ENCODE measurements at regions not wholly inside any gene's neighbourhood (a gene's known extent, or its start where the extent isn't known, plus 50 kb on each side); places are given as distances from the start of the nearest gene placed in this dataset.

DNA sequence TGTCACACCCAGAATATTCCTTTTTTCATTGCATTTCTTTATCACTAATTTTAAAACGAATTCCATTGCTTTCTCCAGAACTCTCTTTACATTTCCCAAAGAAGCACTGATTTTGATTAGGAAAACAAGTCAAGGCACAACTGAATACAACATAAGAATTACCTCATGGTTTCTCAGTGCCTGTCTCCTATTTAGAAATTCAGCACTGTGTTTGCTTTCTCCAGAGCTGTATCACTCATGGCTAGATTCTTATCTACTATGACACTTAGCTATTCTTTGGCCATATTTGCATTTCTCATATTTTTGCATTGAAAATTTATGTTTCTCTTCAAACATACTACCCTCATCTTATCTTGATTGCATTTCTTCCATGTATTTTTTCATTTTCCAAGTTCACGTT, 1402.0 kb downstream of the MRPL39 start:
- no peak for DNase-seq (ENCODE audit: low spot score)
- no peak for TF ChIP-seq YY1 (IDR thresholded peaks at IDR 0.05)
- no peak for TF ChIP-seq GABPA (IDR thresholded peaks at IDR 0.05 in 1 of 2, conservative IDR thresholded peaks at IDR 0.05 in 1 of 2)
- TF ChIP-seq JUND (IDR thresholded peaks at IDR 0.05): no peak
- TF ChIP-seq, protein P1, sequence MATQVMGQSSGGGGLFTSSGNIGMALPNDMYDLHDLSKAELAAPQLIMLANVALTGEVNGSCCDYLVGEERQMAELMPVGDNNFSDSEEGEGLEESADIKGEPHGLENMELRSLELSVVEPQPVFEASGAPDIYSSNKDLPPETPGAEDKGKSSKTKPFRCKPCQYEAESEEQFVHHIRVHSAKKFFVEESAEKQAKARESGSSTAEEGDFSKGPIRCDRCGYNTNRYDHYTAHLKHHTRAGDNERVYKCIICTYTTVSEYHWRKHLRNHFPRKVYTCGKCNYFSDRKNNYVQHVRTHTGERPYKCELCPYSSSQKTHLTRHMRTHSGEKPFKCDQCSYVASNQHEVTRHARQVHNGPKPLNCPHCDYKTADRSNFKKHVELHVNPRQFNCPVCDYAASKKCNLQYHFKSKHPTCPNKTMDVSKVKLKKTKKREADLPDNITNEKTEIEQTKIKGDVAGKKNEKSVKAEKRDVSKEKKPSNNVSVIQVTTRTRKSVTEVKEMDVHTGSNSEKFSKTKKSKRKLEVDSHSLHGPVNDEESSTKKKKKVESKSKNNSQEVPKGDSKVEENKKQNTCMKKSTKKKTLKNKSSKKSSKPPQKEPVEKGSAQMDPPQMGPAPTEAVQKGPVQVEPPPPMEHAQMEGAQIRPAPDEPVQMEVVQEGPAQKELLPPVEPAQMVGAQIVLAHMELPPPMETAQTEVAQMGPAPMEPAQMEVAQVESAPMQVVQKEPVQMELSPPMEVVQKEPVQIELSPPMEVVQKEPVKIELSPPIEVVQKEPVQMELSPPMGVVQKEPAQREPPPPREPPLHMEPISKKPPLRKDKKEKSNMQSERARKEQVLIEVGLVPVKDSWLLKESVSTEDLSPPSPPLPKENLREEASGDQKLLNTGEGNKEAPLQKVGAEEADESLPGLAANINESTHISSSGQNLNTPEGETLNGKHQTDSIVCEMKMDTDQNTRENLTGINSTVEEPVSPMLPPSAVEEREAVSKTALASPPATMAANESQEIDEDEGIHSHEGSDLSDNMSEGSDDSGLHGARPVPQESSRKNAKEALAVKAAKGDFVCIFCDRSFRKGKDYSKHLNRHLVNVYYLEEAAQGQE (IDR thresholded peaks at IDR 0.05): no peak
- TF ChIP-seq NR2F2 (IDR thresholded peaks at IDR 0.05): no peak
- TF ChIP-seq, protein P2, sequence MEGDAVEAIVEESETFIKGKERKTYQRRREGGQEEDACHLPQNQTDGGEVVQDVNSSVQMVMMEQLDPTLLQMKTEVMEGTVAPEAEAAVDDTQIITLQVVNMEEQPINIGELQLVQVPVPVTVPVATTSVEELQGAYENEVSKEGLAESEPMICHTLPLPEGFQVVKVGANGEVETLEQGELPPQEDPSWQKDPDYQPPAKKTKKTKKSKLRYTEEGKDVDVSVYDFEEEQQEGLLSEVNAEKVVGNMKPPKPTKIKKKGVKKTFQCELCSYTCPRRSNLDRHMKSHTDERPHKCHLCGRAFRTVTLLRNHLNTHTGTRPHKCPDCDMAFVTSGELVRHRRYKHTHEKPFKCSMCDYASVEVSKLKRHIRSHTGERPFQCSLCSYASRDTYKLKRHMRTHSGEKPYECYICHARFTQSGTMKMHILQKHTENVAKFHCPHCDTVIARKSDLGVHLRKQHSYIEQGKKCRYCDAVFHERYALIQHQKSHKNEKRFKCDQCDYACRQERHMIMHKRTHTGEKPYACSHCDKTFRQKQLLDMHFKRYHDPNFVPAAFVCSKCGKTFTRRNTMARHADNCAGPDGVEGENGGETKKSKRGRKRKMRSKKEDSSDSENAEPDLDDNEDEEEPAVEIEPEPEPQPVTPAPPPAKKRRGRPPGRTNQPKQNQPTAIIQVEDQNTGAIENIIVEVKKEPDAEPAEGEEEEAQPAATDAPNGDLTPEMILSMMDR (IDR thresholded peaks at IDR 0.05; ENCODE audit: low read depth, low read length, missing input control): no peak
- no peak for TF ChIP-seq TAF1 (conservative IDR thresholded peaks at IDR 0.05)
- no peak for TF ChIP-seq RAD21 (IDR thresholded peaks at IDR 0.05)
- no peak for TF ChIP-seq HNF4A (conservative IDR thresholded peaks at IDR 0.05)
- WGBS: 51% methylated on average over 2 of the region's 2 CpGs
- peaks cover 0 to 3% (median 0%) of the 10 kb centered on the region in 4 donors for H3K9me3 ChIP-seq (ENCODE audit: control insufficient read depth in 4 of 4, low read length in 3 of 4)
- H3K4me1 ChIP-seq (ENCODE audit: control insufficient read depth in 4 of 4, insufficient read depth in 4 of 4, low read length in 3 of 4): no peaks in the 10 kb centered on the region
- no peak overlapping the region for H3K27ac ChIP-seq (ENCODE audit: low read depth in 1 of 2, low read length in 2 of 2)
- no peak overlapping the region for H3K9ac ChIP-seq (ENCODE audit: low read depth in 1 of 2, low read length in 2 of 2)
- H3K36me3 ChIP-seq (ENCODE audit: control insufficient read depth in 4 of 4, insufficient read depth in 3 of 4, low read depth in 1 of 4, low read length in 3 of 4): no peaks in the 10 kb centered on the region
- no peaks in the 10 kb centered on the region for H3K27me3 ChIP-seq (ENCODE audit: control insufficient read depth in 4 of 4, insufficient read depth in 4 of 4, low read length in 3 of 4)
- no peak overlapping the region for H3K4me3 ChIP-seq (ENCODE audit: low read depth in 1 of 3, low read length in 3 of 3)

DNA sequence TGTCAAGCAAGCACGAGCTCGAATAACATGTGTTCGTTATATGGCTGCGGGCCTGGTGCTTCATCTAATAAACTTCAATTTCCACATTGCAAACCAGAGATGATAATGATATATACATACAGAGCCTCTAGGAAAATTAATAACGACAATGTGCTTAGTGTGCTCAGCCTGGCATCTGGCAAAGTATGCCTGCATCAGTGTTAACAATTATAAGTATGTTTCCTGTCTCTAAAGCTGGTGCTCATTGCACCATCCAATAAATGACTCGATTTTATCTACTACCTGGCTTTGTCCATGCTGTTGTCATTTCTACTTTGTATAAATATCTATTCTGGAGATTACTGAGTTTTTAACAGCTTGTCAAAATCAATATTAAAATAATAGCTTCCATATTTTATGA, 1402.6 kb downstream of the MRPL39 start:
- H3K4me3 ChIP-seq (ENCODE audit: low read depth in 1 of 3, low read length in 3 of 3): no peak overlapping the region
- H3K27ac ChIP-seq (ENCODE audit: low read depth in 1 of 2, low read length in 2 of 2): no peak overlapping the region
- no peaks in the 10 kb centered on the region for H3K36me3 ChIP-seq (ENCODE audit: control insufficient read depth in 4 of 4, insufficient read depth in 3 of 4, low read depth in 1 of 4, low read length in 3 of 4)
- no peak for DNase-seq (ENCODE audit: low spot score)
- H3K9me3 ChIP-seq (ENCODE audit: control insufficient read depth in 4 of 4, low read length in 3 of 4): peaks cover 0 to 3% (median 0%) of the 10 kb centered on the region in 4 donors
- no peak overlapping the region for H3K9ac ChIP-seq (ENCODE audit: low read depth in 1 of 2, low read length in 2 of 2)
- H3K27me3 ChIP-seq (ENCODE audit: control insufficient read depth in 4 of 4, insufficient read depth in 4 of 4, low read length in 3 of 4): no peaks in the 10 kb centered on the region
- no peak for TF ChIP-seq RAD21 (IDR thresholded peaks at IDR 0.05)
- TF ChIP-seq, protein P1 (IDR thresholded peaks at IDR 0.05): no peak
- TF ChIP-seq, protein P2 (IDR thresholded peaks at IDR 0.05; ENCODE audit: low read depth, low read length, missing input control): no peak
- TF ChIP-seq GABPA (IDR thresholded peaks at IDR 0.05 in 1 of 2, conservative IDR thresholded peaks at IDR 0.05 in 1 of 2): no peak
- TF ChIP-seq FOXA1 (IDR thresholded peaks at IDR 0.05): no peak
- no peak for TF ChIP-seq TAF1 (conservative IDR thresholded peaks at IDR 0.05)
- no peaks in the 10 kb centered on the region for H3K4me1 ChIP-seq (ENCODE audit: control insufficient read depth in 4 of 4, insufficient read depth in 4 of 4, low read length in 3 of 4)
- WGBS: 82% methylated on average over 6 of the region's 6 CpGs
